GM12873 (cell line): ENCODE measurements at regions not wholly inside any gene's neighbourhood (a gene's known extent, or its start where the extent isn't known, plus 50 kb on each side); places are given as distances from the start of the nearest gene placed in this dataset.

Experiments
- TF ChIP-seq, protein P1 (sequence below): IDR thresholded peaks from 2 replicates; pipeline ENCODE4 v1.5.1; 2012; ENCODE audit warnings: low read depth, mild to moderate bottlenecking, moderate library complexity, low read length, control low read depth; ENCODE audit not compliant: insufficient read depth; ENCODE audit errors: missing control alignments

GRCh38 chr12:87196321-87196720 is 832.9 kb downstream of the C12orf50 start:
- TF ChIP-seq, protein P1, sequence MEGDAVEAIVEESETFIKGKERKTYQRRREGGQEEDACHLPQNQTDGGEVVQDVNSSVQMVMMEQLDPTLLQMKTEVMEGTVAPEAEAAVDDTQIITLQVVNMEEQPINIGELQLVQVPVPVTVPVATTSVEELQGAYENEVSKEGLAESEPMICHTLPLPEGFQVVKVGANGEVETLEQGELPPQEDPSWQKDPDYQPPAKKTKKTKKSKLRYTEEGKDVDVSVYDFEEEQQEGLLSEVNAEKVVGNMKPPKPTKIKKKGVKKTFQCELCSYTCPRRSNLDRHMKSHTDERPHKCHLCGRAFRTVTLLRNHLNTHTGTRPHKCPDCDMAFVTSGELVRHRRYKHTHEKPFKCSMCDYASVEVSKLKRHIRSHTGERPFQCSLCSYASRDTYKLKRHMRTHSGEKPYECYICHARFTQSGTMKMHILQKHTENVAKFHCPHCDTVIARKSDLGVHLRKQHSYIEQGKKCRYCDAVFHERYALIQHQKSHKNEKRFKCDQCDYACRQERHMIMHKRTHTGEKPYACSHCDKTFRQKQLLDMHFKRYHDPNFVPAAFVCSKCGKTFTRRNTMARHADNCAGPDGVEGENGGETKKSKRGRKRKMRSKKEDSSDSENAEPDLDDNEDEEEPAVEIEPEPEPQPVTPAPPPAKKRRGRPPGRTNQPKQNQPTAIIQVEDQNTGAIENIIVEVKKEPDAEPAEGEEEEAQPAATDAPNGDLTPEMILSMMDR: no peak

- TF ChIP-seq, protein P1: no peak
Measured at GRCh38 chr12:87185367-87185766, 843.8 kb downstream of the C12orf50 start.

GRCh38 chr12:87182696-87183233 is 846.4 kb downstream of the C12orf50 start:
- TF ChIP-seq, protein P1: no peak

- TF ChIP-seq, protein P1: no peak
Measured at GRCh38 chr12:87171356-87171755, 857.8 kb downstream of the C12orf50 start.

DNA sequence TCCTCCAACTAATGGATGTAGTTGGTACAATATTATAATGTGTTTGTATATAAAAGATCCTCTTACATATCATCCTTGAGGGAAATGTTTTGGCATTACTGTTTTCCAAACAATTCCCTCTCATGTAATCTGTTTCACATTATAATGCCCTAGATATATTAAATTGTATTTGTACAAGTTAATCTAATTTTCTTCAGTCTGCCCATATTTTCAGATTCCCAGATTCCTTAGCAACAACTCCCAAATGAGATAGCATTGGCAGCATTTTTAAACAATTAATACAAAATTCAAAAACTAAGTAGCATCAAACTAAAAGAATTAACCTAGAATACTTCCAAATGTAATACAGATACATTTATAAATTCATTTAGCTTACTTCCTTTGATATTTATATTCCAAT is 860.2 kb downstream of the C12orf50 start:
- TF ChIP-seq, protein P1: no peak

DNA sequence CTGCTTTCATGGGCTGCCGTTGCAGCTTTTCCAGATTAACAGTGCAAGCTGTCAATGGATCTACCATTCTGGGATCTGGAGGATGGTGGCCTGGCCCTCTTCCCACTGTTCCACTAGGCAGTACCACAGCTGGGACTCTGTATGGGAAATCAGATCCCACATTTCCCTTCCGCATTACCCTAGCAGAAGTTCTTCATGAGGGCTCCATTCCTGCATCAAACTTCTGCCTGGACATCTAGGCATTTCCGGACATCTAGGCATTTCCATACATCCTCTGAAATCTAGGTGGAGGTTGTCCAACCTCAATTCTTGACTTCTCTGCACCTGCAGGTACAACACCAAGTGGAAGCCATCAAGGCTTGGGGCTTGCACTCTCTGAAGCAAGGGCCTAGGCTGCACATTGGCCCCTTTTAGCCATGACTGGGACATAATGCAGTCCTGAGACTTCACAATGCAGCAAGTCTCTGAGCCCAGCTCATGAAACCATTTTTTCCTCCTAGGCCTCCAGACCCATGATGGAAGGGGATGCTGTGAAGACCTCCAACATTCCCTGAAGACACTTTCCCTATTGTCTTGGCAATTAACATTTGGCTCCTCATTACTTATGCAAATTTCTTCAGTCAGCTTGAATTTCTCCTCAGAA is 863.3 kb downstream of the C12orf50 start:
- TF ChIP-seq, protein P1: no peak

- TF ChIP-seq, protein P1: no peak
Measured at GRCh38 chr12:87163122-87163521, 866.1 kb downstream of the C12orf50 start.
